Fibroblast of lung (primary cell): ENCODE measurements at regions not wholly inside any gene's neighbourhood (a gene's known extent, or its start where the extent isn't known, plus 50 kb on each side); places are given as distances from the start of the nearest gene placed in this dataset.

ENCODE experiments used
- DNase-seq, 2 donors: peaks; one replicate each; pipeline versions ENCODE4 v3.0.0 to v3.0.0-alpha.2; 2010; ENCODE audit warnings: low read depth in 2 of 2
- H2AFZ ChIP-seq: 2 replicates; pipeline ENCODE4 v1.5.1; 2012; ENCODE audit warnings: low read length, control low read depth, inconsistent platforms
- H3K27ac ChIP-seq: 2 replicates; pipeline ENCODE4 v1.5.1; 2011; ENCODE audit warnings: low read length, control low read depth; ENCODE audit not compliant: insufficient read depth
- H3K27me3 ChIP-seq: 2 replicates; pipeline ENCODE4 v1.5.1; 2011; ENCODE audit warnings: mild to moderate bottlenecking, low read length; ENCODE audit not compliant: control insufficient read depth, insufficient read depth
- H3K36me3 ChIP-seq: 2 replicates; pipeline ENCODE4 v1.5.1; 2011; ENCODE audit warnings: low read length; ENCODE audit not compliant: control insufficient read depth, insufficient read depth
- H3K4me1 ChIP-seq: 2 replicates; pipeline ENCODE4 v1.5.1; 2011; ENCODE audit warnings: low read length; ENCODE audit not compliant: control insufficient read depth, insufficient read depth; ENCODE audit errors: extremely low read depth
- H3K4me2 ChIP-seq: 2 replicates; pipeline ENCODE4 v1.5.1; 2011; ENCODE audit warnings: low read length, control low read depth; ENCODE audit not compliant: insufficient read depth; ENCODE audit errors: extremely low read depth
- H3K4me3 ChIP-seq, 4 experiments: fragments of 200-600 bp in 1 of 4; sonication (generic) in 1 of 4; replicated peaks in 1 of 4; 2 replicates each; pipeline ENCODE4 v1.5.1; 2011 to 2016; ENCODE audit warnings: low read length in 4 of 4, low read depth in 3 of 4, mild to moderate bottlenecking in 3 of 4, control low read depth in 2 of 4, inconsistent platforms in 1 of 4, mixed read lengths in 1 of 4; ENCODE audit not compliant: insufficient read depth in 1 of 4; ENCODE audit errors: control extremely low read depth in 1 of 4
- H3K79me2 ChIP-seq: 2 replicates; pipeline ENCODE4 v1.5.1; 2012; ENCODE audit warnings: mild to moderate bottlenecking, low read length, inconsistent platforms; ENCODE audit not compliant: control insufficient read depth, insufficient read depth
- H3K9ac ChIP-seq: 2 replicates; pipeline ENCODE4 v1.5.1; 2011; ENCODE audit warnings: mild to moderate bottlenecking, low read length, control low read depth; ENCODE audit not compliant: insufficient read depth
- H3K9me3 ChIP-seq: 2 replicates; pipeline ENCODE4 v1.5.1; 2012; ENCODE audit warnings: low read depth, low read length; ENCODE audit not compliant: control insufficient read depth, insufficient read depth
- H4K20me1 ChIP-seq: 2 replicates; pipeline ENCODE4 v1.5.1; 2011; ENCODE audit warnings: low read length; ENCODE audit not compliant: control insufficient read depth, insufficient read depth; ENCODE audit errors: extremely low read depth
- CTCF ChIP-seq, 2 donors: IDR thresholded peaks in 1 of 2; conservative IDR thresholded peaks in 1 of 2; 1 replicate in 1 of 2; 2 replicates in 1 of 2; pipeline ENCODE4 v1.5.1; 2011 to 2012; ENCODE audit warnings: low read length in 2 of 2, control low read depth in 1 of 2, inconsistent platforms in 1 of 2, low read depth in 1 of 2, mild to moderate bottlenecking in 1 of 2
- EZH2 ChIP-seq: IDR thresholded peaks from 2 replicates; pipeline ENCODE4 v1.5.1; 2012; ENCODE audit warnings: low read length, control low read depth, mild to moderate bottlenecking; ENCODE audit errors: missing control alignments

- Histone ChIP-seq H3K27me3 (no peaks in the 10 kb centered on the region), H4K20me1 (no peaks in the 10 kb centered on the region), H3K79me2 (no peaks in the 10 kb centered on the region), H3K9me3 (no peaks in the 10 kb centered on the region), H2AFZ (no peak overlapping the region), H3K4me2 (no peak overlapping the region), H3K9ac (no peak overlapping the region), H3K36me3 (no peaks in the 10 kb centered on the region), H3K4me3 (no peak overlapping the region), H3K27ac (no peak overlapping the region), H3K4me1 (no peaks in the 10 kb centered on the region)
- no peak for DNase-seq
- TF ChIP-seq CTCF (conservative IDR thresholded peaks at IDR 0.05 in 1 of 2, IDR thresholded peaks at IDR 0.05 in 1 of 2; ENCODE audit: low read depth in 1 of 2, low read length in 2 of 2): no peak
These were observed 266.0 kb upstream of the ADAMTS16 start for GRCh38 chr5:4874097-4874496.

DNA sequence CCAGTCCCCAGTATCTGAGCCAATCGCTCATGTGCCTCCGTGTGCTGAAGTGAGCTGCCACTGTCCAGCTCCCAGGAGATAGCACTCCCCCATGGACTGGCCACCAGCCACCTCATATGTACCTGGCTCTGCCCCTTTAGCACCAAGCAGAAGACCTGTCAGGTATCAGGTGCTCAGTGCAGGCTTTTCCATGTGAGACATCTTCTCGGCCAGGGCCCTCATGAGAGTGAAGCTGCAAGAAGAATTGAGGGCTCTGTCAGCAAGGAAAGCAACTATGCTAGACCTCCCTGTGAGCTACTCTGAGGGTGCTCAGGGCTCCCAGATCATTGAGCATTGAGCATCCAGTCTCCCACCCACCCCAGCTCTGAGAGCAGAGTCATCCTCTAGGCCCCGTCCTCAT, 264.2 kb upstream of the ADAMTS16 start:
- Histone ChIP-seq H3K27me3 (no peaks in the 10 kb centered on the region), H2AFZ (no peak overlapping the region), H3K4me2 (no peak overlapping the region), H4K20me1 (no peaks in the 10 kb centered on the region), H3K79me2 (no peaks in the 10 kb centered on the region), H3K36me3 (no peaks in the 10 kb centered on the region), H3K27ac (no peak overlapping the region), H3K4me1 (no peaks in the 10 kb centered on the region), H3K9ac (no peak overlapping the region), H3K4me3 (no peak overlapping the region), H3K9me3 (no peaks in the 10 kb centered on the region)
- no peak for DNase-seq
- TF ChIP-seq CTCF (conservative IDR thresholded peaks at IDR 0.05 in 1 of 2, IDR thresholded peaks at IDR 0.05 in 1 of 2; ENCODE audit: low read depth in 1 of 2, low read length in 2 of 2) (no peak), EZH2 (no peak)

DNA sequence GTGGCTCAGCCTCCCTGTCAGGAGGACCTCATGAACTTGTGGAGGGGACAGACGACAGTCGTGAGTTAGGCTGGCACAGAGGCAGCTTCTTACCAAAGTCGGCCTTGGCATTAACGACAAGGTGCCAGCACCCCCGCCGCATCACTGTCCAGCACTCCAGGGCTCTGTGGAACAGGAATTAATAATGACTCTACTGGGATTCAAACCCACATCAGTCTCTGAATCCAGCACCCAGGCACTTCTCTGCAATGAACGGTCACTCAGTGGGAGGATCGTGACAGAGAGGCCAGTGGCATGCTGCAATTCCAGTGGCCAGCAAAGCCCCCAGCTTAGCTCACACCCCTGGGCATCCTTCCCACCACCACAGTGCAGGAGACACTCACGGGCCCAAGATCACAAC, 263.3 kb upstream of the ADAMTS16 start:
- H3K36me3 ChIP-seq: no peaks in the 10 kb centered on the region
- TF ChIP-seq CTCF (conservative IDR thresholded peaks at IDR 0.05 in 1 of 2, IDR thresholded peaks at IDR 0.05 in 1 of 2; ENCODE audit: low read depth in 1 of 2, low read length in 2 of 2): no peak
- DNase-seq: no peak
- H3K27ac ChIP-seq: no peak overlapping the region
- H2AFZ ChIP-seq: no peak overlapping the region
- H3K9ac ChIP-seq: no peak overlapping the region
- H3K27me3 ChIP-seq: no peaks in the 10 kb centered on the region
- no peaks in the 10 kb centered on the region for H4K20me1 ChIP-seq
- no peak overlapping the region for H3K4me3 ChIP-seq
- H3K9me3 ChIP-seq: no peaks in the 10 kb centered on the region
- H3K4me1 ChIP-seq: no peaks in the 10 kb centered on the region
- no peaks in the 10 kb centered on the region for H3K79me2 ChIP-seq
- H3K4me2 ChIP-seq: no peak overlapping the region
